GM21576 (cell line): ENCODE measurements at regions not wholly inside any gene's neighbourhood (a gene's known extent, or its start where the extent isn't known, plus 50 kb on each side); places are given as distances from the start of the nearest gene placed in this dataset.

Experiments used
- ATAC-seq: cut with Tn5 transposase; IDR thresholded peaks from one replicate; pipeline ENCODE4 v1.9.1; 2021; ENCODE audit warnings: mild to moderate bottlenecking, moderate library complexity; ENCODE audit not compliant: unreplicated experiment

DNA sequence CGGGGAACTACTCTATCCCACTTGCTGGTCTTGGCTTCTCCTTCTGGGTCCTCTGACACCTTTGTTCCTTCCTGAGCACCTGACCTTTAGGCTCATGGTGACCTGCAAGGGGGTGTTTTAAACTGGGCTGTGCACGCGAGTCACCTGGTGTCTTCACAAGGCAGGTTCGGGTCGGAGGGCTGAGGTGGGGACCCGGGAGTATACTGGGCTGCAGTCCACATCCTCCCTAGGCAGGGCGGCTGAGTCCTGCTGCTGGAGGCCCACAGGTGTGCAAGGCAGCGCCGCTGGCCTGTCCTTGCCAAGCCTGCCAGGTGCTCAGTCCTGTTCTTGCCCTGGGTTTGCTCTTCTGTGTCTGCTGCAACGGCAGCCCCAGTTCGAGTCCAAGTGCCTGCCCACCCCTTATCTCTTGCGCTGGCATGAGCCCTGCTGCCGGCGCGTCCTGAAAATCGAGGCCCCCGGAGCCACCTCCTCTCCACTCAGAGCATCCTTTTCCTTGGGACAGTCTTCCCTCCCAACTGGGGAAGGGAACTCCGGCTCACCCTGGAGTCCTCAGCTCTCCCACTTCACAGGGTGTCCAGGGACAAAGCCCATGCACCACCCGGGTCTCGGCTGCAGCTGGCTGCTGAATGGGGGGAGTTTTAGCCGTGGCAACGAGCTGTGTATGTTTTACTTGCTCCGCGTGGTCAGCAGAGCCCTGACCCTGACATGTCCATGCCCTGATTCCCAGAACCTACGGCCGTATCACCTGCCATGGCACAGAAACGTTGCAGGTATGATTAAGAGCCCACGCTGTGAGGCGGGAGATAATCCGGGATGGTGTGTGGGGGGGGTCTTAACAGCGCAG lies 193.5 kb downstream of the TEX29 start:
- no peak for ATAC-seq

GRCh38 chr13:111514610-111515306 lies 194.3 kb downstream of the TEX29 start:
- no peak for ATAC-seq

- no peak for ATAC-seq
Observed at GRCh38 chr13:111515307-111515617, 194.8 kb downstream of the TEX29 start.

GRCh38 chr13:111515635-111516034 lies 195.2 kb downstream of the TEX29 start:
- no peak for ATAC-seq

DNA sequence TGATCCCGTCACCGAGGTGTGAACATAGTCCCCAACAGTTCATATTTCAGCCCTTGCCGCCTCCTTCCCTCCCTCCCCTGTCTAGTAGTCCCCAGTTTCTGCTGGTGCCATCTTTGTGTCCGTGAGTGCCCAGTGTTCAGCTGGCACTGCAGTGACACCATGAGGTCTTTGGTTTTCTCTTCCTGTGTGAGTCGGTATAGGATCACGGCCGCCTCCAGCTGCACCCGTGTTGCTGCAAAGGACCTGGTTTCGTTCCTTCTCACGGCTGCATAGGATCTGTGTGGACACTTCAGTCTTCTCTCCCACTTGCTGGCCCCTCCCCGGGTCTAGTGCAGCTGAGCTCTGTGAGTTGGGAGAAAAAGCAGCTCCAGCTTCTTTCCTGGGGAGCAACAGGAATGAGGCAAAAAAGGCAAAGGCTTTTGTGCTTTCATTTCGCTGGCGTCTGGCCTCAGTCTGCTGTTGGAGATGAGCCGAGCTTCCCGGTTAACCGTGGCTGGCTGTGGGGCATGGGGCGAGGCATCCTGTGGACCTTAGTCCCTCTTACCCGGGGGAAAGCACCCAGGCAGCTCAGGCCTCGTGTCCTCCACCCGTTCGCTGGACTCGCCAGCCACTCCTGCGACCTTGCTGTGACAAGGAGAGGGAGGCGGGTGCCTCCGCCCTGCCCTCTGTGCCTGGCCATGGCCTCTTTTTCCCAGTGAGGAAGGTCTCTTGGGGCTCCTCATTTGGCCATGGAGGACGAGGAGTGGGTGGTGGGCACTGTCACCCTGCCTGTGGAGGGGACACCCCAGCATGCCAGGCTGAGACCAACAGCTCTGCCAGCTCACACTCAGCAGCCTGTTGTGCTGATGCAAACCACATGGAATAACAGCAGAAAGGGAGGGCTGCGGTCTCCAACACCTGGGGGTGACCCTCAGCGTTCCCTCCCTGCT lies 196.5 kb downstream of the TEX29 start:
- ATAC-seq: no peak

DNA sequence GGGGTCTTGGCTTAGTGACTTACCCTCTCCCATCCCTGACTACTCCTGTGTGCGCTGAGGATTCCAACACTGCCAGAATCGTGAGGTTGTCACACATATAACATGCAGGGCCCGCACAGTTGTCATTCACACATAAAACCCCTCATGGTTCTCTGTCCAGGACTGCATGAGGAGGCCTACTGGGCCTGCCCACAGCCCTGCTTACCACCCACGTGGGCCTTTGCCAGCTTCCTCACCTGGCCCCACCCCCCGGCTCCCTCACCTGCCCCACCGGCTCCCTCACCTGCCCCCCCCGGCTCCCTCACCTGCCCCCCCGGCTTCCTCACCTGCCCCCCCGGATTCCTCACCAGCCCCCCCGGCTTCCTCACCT lies 197.2 kb downstream of the TEX29 start:
- ATAC-seq: no peak

- ATAC-seq: no peak
Observed at GRCh38 chr13:111518161-111518792, 197.8 kb downstream of the TEX29 start.

GRCh38 chr13:111519041-111519440 lies 198.6 kb downstream of the TEX29 start:
- ATAC-seq: no peak

DNA sequence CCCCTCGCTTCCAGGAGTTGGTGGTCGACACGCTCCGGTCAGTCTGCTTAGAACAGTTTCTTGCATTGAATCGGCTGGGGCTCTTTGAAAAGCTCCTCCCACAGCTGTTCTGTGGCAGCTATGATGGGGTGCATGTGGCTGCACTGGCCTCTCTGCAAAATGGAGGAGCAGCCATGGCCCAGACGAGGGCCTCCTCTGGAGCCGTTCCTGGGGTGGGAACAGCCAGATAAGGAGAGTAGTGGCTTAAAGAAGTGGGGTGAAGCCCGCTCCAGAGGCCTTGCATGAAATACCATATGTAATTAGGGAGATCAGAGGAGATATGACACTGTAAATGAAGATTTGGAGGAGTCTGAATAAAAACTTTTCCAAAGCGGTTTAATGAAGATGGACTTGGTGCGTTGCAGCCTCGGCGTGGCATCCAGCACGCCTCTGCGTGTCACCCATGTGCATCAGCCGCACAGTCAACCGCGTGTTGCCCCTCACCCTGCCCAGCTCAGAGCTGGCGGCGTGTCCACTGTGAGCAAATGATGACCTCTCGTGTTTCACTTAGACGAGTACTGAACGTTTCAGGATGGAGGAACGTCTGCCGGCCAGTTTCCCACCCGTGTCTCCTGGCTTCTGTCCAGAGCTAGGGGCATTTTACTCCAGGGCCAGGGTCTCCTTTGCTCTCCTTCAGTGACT lies 199.2 kb downstream of the TEX29 start:
- no peak for ATAC-seq

GRCh38 chr13:111521030-111521429 lies 200.6 kb downstream of the TEX29 start:
- ATAC-seq: no peak

DNA sequence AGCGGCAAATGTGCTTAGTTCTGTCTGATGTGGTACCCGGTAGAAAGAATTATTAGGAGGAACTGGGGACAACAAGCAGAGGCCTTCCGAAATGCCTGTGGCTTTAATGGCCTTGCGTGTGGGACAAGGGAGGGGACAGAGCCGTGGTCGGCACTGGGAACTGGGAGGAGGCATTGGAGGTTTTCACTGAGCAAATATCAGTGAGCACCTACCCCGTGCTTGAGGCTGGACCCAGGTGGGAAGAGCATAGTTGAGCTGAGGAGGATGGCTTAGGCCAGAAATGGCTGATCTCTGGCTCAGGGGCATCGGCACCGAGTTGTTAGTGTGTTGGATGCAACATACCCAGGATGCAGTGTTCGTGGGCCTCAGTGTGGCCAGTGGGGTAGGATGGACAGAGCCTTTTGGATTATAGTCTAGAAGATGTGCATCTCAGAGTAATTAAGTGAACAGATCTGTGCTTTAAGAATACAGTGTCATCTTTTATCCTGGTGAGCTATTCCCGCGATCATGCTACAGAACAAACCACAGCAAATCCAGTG lies 201.3 kb downstream of the TEX29 start:
- ATAC-seq: no peak

- no peak for ATAC-seq
Observed at GRCh38 chr13:111525320-111526118, 205.1 kb downstream of the TEX29 start.

GRCh38 chr13:111526922-111527321 lies 206.5 kb downstream of the TEX29 start:
- ATAC-seq: no peak

GRCh38 chr13:111527614-111528229 lies 207.3 kb downstream of the TEX29 start:
- ATAC-seq: no peak

GRCh38 chr13:111528513-111528912 lies 208.1 kb downstream of the TEX29 start:
- no peak for ATAC-seq

DNA sequence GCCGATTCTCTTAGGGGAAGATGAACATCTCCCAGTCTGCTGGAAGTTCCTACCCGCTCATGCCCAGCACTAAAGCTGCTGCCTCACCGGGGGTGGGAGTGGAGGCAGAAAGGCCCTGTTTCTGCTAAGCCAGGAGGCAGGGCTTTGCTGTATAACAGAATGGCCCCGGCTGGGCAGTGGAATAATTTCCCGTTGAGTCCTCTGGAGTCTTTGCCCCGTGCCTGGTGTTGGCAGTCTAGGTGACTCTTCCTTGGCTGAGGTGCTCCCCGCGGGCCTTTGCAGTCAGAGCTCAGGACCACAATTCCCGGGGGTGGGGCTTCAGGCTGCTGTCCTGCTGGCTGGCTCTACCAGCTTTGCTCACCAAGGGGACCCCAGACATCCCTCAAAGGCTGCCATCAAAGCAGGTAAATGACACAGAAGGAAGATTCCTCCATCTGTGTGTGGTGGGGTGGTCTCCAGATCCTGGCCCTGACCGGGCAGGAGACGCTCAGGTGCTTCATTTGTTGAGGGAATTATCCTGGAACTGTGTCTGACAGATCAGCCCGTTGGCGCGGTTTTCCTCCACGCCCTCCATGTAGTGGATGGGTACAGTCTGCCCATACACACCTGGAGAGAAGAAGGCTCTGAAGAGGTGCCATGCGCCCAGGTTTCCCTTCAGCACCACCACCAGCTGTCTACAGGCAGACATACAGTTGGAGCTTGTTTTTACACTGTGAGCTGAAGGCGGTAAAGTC lies 209.9 kb downstream of the TEX29 start:
- no peak for ATAC-seq

GRCh38 chr13:111531505-111531904 lies 211.1 kb downstream of the TEX29 start:
- ATAC-seq: no peak

- ATAC-seq: no peak
Observed at GRCh38 chr13:111532111-111532510, 211.7 kb downstream of the TEX29 start.
